GM12874 (cell line): ENCODE measurements at regions not wholly inside any gene's neighbourhood (a gene's known extent, or its start where the extent isn't known, plus 50 kb on each side); places are given as distances from the start of the nearest gene placed in this dataset.

Experiments used
- CTCF ChIP-seq: IDR thresholded peaks from 2 replicates; pipeline ENCODE4 v1.5.1; 2011; ENCODE audit warnings: low read depth, mild to moderate bottlenecking, control low read depth, low read length, moderate library complexity; ENCODE audit not compliant: insufficient read depth

DNA sequence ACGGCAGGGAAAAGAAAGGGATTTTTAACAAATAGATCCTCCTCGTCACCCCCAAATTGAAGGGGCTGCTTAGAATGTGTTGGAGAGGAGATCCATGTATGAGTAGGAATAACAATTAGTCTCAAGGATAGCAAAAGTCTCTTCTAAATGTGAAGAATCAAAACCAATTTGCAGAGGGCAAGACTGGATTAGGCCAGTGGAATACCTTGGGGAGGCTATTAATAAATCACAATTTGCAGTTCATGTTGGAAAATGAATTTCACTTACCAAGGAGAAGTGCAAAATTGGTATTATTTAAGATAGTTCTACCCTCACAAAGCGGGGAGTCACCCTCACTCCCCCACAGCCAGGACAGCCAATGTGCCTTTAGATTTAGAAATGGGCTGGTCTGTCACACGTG, 299.8 kb upstream of the SLC30A5 start:
- no peak for TF ChIP-seq CTCF

DNA sequence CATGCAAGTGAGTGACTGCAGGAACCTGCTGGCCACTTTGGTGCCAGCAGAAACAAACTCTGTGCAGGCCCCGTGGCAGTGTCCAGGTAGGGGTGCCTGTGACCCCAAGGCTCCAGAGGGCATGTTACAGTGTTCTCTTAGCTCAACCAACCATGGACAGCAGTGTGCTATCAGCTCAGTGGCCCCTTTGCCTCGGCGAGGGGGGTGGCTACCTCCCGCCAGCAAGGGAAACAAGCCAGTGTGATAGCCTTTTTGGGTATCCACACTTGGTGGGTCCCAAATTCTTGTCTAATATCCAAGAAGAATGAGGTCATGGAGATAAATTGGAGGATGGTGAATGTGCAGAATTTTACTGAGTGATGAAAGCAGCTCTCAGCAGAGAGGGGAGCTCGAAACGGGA, 298.6 kb upstream of the SLC30A5 start:
- no peak for TF ChIP-seq CTCF

GRCh38 chr5:68798877-68799843, 294.7 kb upstream of the SLC30A5 start:
- no peak for TF ChIP-seq CTCF

- TF ChIP-seq CTCF = no peak
Observed at GRCh38 chr5:68802430-68802829, 291.4 kb upstream of the SLC30A5 start.

DNA sequence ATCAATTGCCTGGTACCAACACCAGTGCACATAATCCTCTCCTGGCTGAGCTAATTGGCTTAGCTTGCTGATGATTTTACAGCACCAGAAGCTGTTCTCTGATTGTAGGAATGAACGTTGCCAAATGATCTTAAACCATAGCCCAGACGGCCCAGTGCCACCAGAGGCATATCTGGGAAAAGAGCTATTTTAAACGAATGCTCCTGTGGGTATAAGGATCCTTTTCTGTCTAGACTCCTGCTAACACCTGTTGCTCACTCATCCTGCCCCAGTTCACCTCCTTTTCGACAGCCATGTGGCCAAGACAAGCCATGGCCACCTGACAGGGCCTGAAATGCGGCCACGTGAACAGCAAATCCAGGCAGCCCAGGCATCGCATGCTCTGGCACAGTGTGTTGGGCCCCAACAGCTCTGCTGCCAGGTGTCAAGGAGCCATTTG, 289.9 kb upstream of the SLC30A5 start:
- TF ChIP-seq CTCF = no peak

DNA sequence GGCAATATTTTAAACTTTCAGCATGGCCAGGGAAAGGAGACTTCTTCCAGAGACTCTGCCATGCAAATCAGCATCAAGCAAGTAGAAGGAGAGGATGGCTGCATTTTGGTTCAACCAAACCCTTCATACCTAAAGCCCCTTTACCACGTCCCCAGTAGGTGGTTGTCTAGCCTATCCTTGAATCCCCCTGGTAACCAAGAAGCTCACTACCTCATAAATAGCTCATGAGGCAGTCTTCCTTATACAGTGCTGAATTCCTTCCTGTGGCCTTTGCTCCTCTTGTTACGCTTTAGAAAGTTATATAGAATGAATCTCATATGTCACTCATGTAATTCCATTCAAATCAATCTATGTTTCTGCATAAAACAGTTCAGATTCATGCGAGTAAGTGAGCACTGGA, 289.5 kb upstream of the SLC30A5 start:
- TF ChIP-seq CTCF = no peak

GRCh38 chr5:68805444-68805843, 288.4 kb upstream of the SLC30A5 start:
- TF ChIP-seq CTCF = no peak
